OCI-LY7 (cell line): ENCODE measurements at regions not wholly inside any gene's neighbourhood (a gene's known extent, or its start where the extent isn't known, plus 50 kb on each side); places are given as distances from the start of the nearest gene placed in this dataset.

Source experiments
- BruUV-seq: library from RNA; stranded (reverse); fragments of 400-500 nt; replicated peaks from 2 replicates; lab custom pipeline; 2021; lab: Mats Ljungman, UMichigan
- CTCF ChIA-PET: fragments of 300-600 bp; sonication (Branson Sonifier 250); formaldehyde crosslinking; loops from one replicate; lab custom pipeline; 2022; ENCODE audit warnings: antibody characterized with exemption; ENCODE audit not compliant: unreplicated experiment; lab: Charles Lee
- POLR2A ChIA-PET: fragments of 300-600 bp; sonication (Branson Sonifier 250); formaldehyde crosslinking; loops from one replicate; lab custom pipeline; 2022; ENCODE audit warnings: antibody characterized with exemption; lab: Charles Lee
- DNase-seq: peaks from one replicate; pipeline ENCODE4 v3.0.0-alpha.2; 2015; ENCODE audit warnings: low spot score
- H2AFZ ChIP-seq: fragments of 200-600 bp; sonication (generic), shearing (Covaris generic); 2 replicates; pipeline ENCODE4 v1.6.1; 2014; ENCODE audit warnings: mild to moderate bottlenecking, antibody characterized with exemption, low read length, moderate library complexity
- H3K27ac ChIP-seq: fragments of 200-600 bp; sonication (generic); 2 replicates; pipeline ENCODE4 v1.5.1; 2014; ENCODE audit warnings: mixed run types, low read depth, mild to moderate bottlenecking, moderate library complexity, low read length, inconsistent platforms; ENCODE audit not compliant: poor library complexity, severe bottlenecking
- H3K36me3 ChIP-seq: fragments of 200-600 bp; sonication (generic); 2 replicates; pipeline ENCODE4 v1.6.1; 2014; ENCODE audit warnings: mild to moderate bottlenecking, antibody characterized with exemption, low read length, moderate library complexity, mixed read lengths; ENCODE audit not compliant: insufficient read depth
- H3K4me1 ChIP-seq: fragments of 200-600 bp; sonication (generic); 2 replicates; pipeline ENCODE4 v1.5.1; 2014; ENCODE audit warnings: mild to moderate bottlenecking, low read length; ENCODE audit not compliant: insufficient read depth, poor library complexity, severe bottlenecking
- H3K4me2 ChIP-seq: fragments of 200-600 bp; sonication (generic); 2 replicates; pipeline ENCODE4 v1.6.1; 2014; ENCODE audit warnings: mild to moderate bottlenecking, low read length
- H3K4me3 ChIP-seq: fragments of 200-600 bp; sonication (generic); 2 replicates; pipeline ENCODE4 v1.5.1; 2014; ENCODE audit warnings: mild to moderate bottlenecking, low read depth, low read length; ENCODE audit not compliant: poor library complexity, severe bottlenecking
- H3K79me2 ChIP-seq: fragments of 200-600 bp; sonication (generic); 2 replicates; pipeline ENCODE4 v1.6.1; 2016; ENCODE audit warnings: low read depth, mild to moderate bottlenecking, low read length, moderate library complexity, mixed read lengths; ENCODE audit not compliant: insufficient read depth
- H3K9me2 ChIP-seq: fragments of 200-600 bp; sonication (generic); 2 replicates; pipeline ENCODE4 v1.6.1; 2016; ENCODE audit warnings: mild to moderate bottlenecking, low read length, mixed read lengths; ENCODE audit not compliant: insufficient read depth
- H3K9me3 ChIP-seq: fragments of 200-600 bp; sonication (generic); 2 replicates; pipeline ENCODE4 v1.6.1; 2014; ENCODE audit warnings: mild to moderate bottlenecking, mixed run types, low read length, mixed read lengths
- H4K20me1 ChIP-seq: fragments of 200-600 bp; sonication (generic); 2 replicates; pipeline ENCODE4 v1.6.1; 2014; ENCODE audit warnings: mild to moderate bottlenecking, antibody characterized with exemption, low read length, moderate library complexity, mixed read lengths; ENCODE audit not compliant: insufficient read depth
- CTCF ChIP-seq: fragments of 200-600 bp; sonication (generic); conservative IDR thresholded peaks from 2 replicates; pipeline ENCODE4 v1.5.1; 2014; ENCODE audit warnings: mild to moderate bottlenecking, antibody characterized with exemption, low read length, moderate library complexity, mixed read lengths
- EZH2phosphoT487 ChIP-seq: fragments of 200-600 bp; sonication (generic); IDR thresholded peaks from 2 replicates; pipeline ENCODE4 v1.6.1; 2018; ENCODE audit warnings: low read depth, borderline replicate concordance, mild to moderate bottlenecking, mixed run types, antibody characterized with exemption, low read length, moderate library complexity, mixed read lengths
- intact Hi-C: fragments of 100-400 bp; cut with micrococcal nuclease; formaldehyde crosslinking; loops from one replicate; pipeline ENCODE4 v1.10.0; 2022; ENCODE audit not compliant: unreplicated experiment

- no peaks in the 10 kb centered on the region for H3K79me2 ChIP-seq
- H3K4me3 ChIP-seq = no peak overlapping the region
- H3K27ac ChIP-seq = no peak overlapping the region
- TF ChIP-seq EZH2phosphoT487 (no peak), CTCF (no peak)
- H3K36me3 ChIP-seq = no peaks in the 10 kb centered on the region
- no TSS peak for BruUV-seq
- H3K9me3 ChIP-seq = no peaks in the 10 kb centered on the region
- H4K20me1 ChIP-seq = no peaks in the 10 kb centered on the region; the same call in 1 of the 2 replicates
- DNase-seq = no peak
- H3K4me1 ChIP-seq = no peaks in the 10 kb centered on the region
- CTCF ChIA-PET = no interaction called here
- H2AFZ ChIP-seq = no peak overlapping the region
- intact Hi-C loops = no loop called here
- H3K9me2 ChIP-seq = no peaks in the 10 kb centered on the region
- POLR2A ChIA-PET = no interaction called here
- no peak overlapping the region for H3K4me2 ChIP-seq
Observed at GRCh38 chr2:120849278-120849677, 113.6 kb downstream of the GLI2 start.

GRCh38 chr2:120850551-120850950 lies 114.9 kb downstream of the GLI2 start:
- CTCF ChIA-PET = no interaction called here
- H3K4me3 ChIP-seq = no peak overlapping the region
- H3K79me2 ChIP-seq = no peaks in the 10 kb centered on the region
- H3K27ac ChIP-seq = no peak overlapping the region
- no peak overlapping the region for H3K4me2 ChIP-seq
- POLR2A ChIA-PET = no interaction called here
- H3K9me2 ChIP-seq = no peaks in the 10 kb centered on the region
- H2AFZ ChIP-seq = no peak overlapping the region
- no peak for DNase-seq
- no TSS peak for BruUV-seq
- H3K4me1 ChIP-seq = no peaks in the 10 kb centered on the region
- H4K20me1 ChIP-seq = no peaks in the 10 kb centered on the region; the same call in 1 of the 2 replicates
- intact Hi-C loops = no loop called here
- no peaks in the 10 kb centered on the region for H3K36me3 ChIP-seq
- TF ChIP-seq CTCF (no peak), EZH2phosphoT487 (no peak)
- H3K9me3 ChIP-seq = no peaks in the 10 kb centered on the region

- no peaks in the 10 kb centered on the region for H3K9me2 ChIP-seq
- no peak for DNase-seq
- H3K79me2 ChIP-seq = no peaks in the 10 kb centered on the region
- intact Hi-C loops = no loop called here
- H3K27ac ChIP-seq = no peak overlapping the region
- TF ChIP-seq CTCF (no peak), EZH2phosphoT487 (no peak)
- no peaks in the 10 kb centered on the region for H3K9me3 ChIP-seq
- no TSS peak for BruUV-seq
- H3K4me3 ChIP-seq = no peak overlapping the region
- CTCF ChIA-PET = no interaction called here
- H2AFZ ChIP-seq = no peak overlapping the region
- no peaks in the 10 kb centered on the region for H3K36me3 ChIP-seq
- no peak overlapping the region for H3K4me2 ChIP-seq
- no peaks in the 10 kb centered on the region for H3K4me1 ChIP-seq
- POLR2A ChIA-PET = no interaction called here
- no peaks in the 10 kb centered on the region; the same call in 1 of the 2 replicates for H4K20me1 ChIP-seq
Observed at GRCh38 chr2:120851116-120851773, 115.6 kb downstream of the GLI2 start.
